Fibroblast of pulmonary artery (primary cell): ENCODE measurements at regions not wholly inside any gene's neighbourhood (a gene's known extent, or its start where the extent isn't known, plus 50 kb on each side); places are given as distances from the start of the nearest gene placed in this dataset.

Experiments
- DNase-seq: peaks from one replicate; pipeline ENCODE4 v3.0.0-alpha.2; 2010; ENCODE audit warnings: low read depth
- H3K4me3 ChIP-seq: replicated peaks from 2 replicates; pipeline ENCODE4 v1.5.1; 2011; ENCODE audit warnings: low read depth, mild to moderate bottlenecking, control low read depth, low read length, moderate library complexity
- CTCF ChIP-seq: IDR thresholded peaks from 2 replicates; pipeline ENCODE4 v1.5.1; 2011; ENCODE audit warnings: mild to moderate bottlenecking, control low read depth, low read length, inconsistent platforms; ENCODE audit errors: missing control alignments

- no peak overlapping the region for H3K4me3 ChIP-seq
- DNase-seq: no peak
- no peak for TF ChIP-seq CTCF
Observed at GRCh38 chr3:188049606-188050530, 104.1 kb upstream of the LPP start.

GRCh38 chr3:188051801-188052168, 102.2 kb upstream of the LPP start:
- DNase-seq: peak; percentile 52
- H3K4me3 ChIP-seq: no peak overlapping the region
- no peak for TF ChIP-seq CTCF

- no peak overlapping the region for H3K4me3 ChIP-seq
- DNase-seq: peak; percentile 84
- peak; percentile 42 for TF ChIP-seq CTCF
Observed at GRCh38 chr3:188052169-188053035, 101.6 kb upstream of the LPP start.

GRCh38 chr3:188053036-188053340, 101.0 kb upstream of the LPP start:
- DNase-seq: no peak

GRCh38 chr3:188053710-188054380, 100.1 kb upstream of the LPP start:
- DNase-seq: no peak
- TF ChIP-seq CTCF: no peak
- no peak overlapping the region for H3K4me3 ChIP-seq

More at GRCh38 chr3:188053036-188053340, 101.0 kb upstream of the LPP start:
- TF ChIP-seq CTCF: no peak
- no peak overlapping the region for H3K4me3 ChIP-seq

- no peak for TF ChIP-seq CTCF
- H3K4me3 ChIP-seq: no peak overlapping the region
- no peak for DNase-seq
Observed at GRCh38 chr3:188054541-188054940, 99.4 kb upstream of the LPP start.
